ENCODE measurements at regions not wholly inside any gene's neighbourhood (a gene's known extent, or its start where the extent isn't known, plus 50 kb on each side); places are given as distances from the start of the nearest gene placed in this dataset.

DNA sequence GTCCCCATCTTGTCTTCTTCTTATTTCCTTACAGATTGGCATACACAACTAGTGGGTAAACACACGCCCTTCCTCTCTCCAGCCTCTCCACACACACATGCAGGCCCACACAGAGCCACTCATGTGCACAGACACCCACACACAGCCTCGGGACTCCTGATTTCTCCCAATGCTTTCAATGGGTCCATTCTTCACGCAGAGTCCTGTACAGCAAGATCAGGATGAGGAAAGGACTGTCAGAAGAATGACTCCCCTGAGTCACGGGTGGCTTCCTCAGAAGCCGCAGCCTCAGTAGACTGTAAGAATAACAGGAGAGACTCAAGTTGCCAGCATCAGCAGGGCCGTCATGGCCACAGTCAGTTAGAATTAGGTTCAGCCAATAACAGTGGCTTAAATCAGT is 109.1 kb upstream of the GLI2 start:
- ATAC-seq = no peak
- H3K27me3 ChIP-seq (ENCODE audit: insufficient read depth) = no peaks in the 10 kb centered on the region
- H3K4me1 ChIP-seq (ENCODE audit: insufficient read depth) = no peaks in the 10 kb centered on the region
- peaks cover 8% of the 10 kb centered on the region for H3K27me3 Mint-ChIP-seq (ENCODE audit: insufficient read depth, low read depth, poor library complexity)
- no peaks in the 10 kb centered on the region for H3K36me3 ChIP-seq (ENCODE audit: insufficient read depth)
- no peaks in the 10 kb centered on the region for H3K9me3 Mint-ChIP-seq
- no peaks in the 10 kb centered on the region for H3K4me1 Mint-ChIP-seq
- H3K4me2 ChIP-seq = no peak overlapping the region
- no peak overlapping the region for H3K27ac ChIP-seq (ENCODE audit: low read depth)
- TF ChIP-seq, protein P1, sequence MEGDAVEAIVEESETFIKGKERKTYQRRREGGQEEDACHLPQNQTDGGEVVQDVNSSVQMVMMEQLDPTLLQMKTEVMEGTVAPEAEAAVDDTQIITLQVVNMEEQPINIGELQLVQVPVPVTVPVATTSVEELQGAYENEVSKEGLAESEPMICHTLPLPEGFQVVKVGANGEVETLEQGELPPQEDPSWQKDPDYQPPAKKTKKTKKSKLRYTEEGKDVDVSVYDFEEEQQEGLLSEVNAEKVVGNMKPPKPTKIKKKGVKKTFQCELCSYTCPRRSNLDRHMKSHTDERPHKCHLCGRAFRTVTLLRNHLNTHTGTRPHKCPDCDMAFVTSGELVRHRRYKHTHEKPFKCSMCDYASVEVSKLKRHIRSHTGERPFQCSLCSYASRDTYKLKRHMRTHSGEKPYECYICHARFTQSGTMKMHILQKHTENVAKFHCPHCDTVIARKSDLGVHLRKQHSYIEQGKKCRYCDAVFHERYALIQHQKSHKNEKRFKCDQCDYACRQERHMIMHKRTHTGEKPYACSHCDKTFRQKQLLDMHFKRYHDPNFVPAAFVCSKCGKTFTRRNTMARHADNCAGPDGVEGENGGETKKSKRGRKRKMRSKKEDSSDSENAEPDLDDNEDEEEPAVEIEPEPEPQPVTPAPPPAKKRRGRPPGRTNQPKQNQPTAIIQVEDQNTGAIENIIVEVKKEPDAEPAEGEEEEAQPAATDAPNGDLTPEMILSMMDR (conservative IDR thresholded peaks at IDR 0.05; ENCODE audit: low read depth in 2 of 2) = no peak
- no peak for TF ChIP-seq ZNF331 (CRISPR knock-in tag; IDR thresholded peaks at IDR 0.05; ENCODE audit: low read depth)
- TF ChIP-seq STAT1 (IDR thresholded peaks at IDR 0.05; ENCODE audit: unreplicated experiment) = no peak
- TF ChIP-seq, protein P2, sequence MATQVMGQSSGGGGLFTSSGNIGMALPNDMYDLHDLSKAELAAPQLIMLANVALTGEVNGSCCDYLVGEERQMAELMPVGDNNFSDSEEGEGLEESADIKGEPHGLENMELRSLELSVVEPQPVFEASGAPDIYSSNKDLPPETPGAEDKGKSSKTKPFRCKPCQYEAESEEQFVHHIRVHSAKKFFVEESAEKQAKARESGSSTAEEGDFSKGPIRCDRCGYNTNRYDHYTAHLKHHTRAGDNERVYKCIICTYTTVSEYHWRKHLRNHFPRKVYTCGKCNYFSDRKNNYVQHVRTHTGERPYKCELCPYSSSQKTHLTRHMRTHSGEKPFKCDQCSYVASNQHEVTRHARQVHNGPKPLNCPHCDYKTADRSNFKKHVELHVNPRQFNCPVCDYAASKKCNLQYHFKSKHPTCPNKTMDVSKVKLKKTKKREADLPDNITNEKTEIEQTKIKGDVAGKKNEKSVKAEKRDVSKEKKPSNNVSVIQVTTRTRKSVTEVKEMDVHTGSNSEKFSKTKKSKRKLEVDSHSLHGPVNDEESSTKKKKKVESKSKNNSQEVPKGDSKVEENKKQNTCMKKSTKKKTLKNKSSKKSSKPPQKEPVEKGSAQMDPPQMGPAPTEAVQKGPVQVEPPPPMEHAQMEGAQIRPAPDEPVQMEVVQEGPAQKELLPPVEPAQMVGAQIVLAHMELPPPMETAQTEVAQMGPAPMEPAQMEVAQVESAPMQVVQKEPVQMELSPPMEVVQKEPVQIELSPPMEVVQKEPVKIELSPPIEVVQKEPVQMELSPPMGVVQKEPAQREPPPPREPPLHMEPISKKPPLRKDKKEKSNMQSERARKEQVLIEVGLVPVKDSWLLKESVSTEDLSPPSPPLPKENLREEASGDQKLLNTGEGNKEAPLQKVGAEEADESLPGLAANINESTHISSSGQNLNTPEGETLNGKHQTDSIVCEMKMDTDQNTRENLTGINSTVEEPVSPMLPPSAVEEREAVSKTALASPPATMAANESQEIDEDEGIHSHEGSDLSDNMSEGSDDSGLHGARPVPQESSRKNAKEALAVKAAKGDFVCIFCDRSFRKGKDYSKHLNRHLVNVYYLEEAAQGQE (IDR thresholded peaks at IDR 0.05; ENCODE audit: unreplicated experiment) = no peak
- no peak for TF ChIP-seq ZNF114 (CRISPR knock-in tag; IDR thresholded peaks at IDR 0.05)
- TF ChIP-seq, protein P3, sequence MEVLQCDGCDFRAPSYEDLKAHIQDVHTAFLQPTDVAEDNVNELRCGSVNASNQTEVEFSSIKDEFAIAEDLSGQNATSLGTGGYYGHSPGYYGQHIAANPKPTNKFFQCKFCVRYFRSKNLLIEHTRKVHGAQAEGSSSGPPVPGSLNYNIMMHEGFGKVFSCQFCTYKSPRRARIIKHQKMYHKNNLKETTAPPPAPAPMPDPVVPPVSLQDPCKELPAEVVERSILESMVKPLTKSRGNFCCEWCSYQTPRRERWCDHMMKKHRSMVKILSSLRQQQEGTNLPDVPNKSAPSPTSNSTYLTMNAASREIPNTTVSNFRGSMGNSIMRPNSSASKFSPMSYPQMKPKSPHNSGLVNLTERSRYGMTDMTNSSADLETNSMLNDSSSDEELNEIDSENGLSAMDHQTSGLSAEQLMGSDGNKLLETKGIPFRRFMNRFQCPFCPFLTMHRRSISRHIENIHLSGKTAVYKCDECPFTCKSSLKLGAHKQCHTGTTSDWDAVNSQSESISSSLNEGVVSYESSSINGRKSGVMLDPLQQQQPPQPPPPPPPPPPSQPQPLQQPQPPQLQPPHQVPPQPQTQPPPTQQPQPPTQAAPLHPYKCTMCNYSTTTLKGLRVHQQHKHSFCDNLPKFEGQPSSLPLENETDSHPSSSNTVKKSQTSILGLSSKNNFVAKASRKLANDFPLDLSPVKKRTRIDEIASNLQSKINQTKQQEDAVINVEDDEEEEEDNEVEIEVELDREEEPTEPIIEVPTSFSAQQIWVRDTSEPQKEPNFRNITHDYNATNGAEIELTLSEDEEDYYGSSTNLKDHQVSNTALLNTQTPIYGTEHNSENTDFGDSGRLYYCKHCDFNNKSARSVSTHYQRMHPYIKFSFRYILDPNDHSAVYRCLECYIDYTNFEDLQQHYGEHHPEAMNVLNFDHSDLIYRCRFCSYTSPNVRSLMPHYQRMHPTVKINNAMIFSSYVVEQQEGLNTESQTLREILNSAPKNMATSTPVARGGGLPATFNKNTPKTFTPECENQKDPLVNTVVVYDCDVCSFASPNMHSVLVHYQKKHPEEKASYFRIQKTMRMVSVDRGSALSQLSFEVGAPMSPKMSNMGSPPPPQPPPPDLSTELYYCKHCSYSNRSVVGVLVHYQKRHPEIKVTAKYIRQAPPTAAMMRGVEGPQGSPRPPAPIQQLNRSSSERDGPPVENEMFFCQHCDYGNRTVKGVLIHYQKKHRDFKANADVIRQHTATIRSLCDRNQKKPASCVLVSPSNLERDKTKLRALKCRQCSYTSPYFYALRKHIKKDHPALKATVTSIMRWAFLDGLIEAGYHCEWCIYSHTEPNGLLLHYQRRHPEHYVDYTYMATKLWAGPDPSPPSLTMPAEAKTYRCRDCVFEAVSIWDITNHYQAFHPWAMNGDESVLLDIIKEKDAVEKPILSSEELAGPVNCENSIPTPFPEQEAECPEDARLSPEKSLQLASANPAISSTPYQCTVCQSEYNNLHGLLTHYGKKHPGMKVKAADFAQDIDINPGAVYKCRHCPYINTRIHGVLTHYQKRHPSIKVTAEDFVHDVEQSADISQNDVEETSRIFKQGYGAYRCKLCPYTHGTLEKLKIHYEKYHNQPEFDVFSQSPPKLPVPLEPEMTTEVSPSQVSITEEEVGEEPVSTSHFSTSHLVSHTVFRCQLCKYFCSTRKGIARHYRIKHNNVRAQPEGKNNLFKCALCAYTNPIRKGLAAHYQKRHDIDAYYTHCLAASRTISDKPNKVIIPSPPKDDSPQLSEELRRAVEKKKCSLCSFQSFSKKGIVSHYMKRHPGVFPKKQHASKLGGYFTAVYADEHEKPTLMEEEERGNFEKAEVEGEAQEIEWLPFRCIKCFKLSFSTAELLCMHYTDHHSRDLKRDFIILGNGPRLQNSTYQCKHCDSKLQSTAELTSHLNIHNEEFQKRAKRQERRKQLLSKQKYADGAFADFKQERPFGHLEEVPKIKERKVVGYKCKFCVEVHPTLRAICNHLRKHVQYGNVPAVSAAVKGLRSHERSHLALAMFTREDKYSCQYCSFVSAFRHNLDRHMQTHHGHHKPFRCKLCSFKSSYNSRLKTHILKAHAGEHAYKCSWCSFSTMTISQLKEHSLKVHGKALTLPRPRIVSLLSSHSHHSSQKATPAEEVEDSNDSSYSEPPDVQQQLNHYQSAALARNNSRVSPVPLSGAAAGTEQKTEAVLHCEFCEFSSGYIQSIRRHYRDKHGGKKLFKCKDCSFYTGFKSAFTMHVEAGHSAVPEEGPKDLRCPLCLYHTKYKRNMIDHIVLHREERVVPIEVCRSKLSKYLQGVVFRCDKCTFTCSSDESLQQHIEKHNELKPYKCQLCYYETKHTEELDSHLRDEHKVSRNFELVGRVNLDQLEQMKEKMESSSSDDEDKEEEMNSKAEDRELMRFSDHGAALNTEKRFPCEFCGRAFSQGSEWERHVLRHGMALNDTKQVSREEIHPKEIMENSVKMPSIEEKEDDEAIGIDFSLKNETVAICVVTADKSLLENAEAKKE (CRISPR knock-in tag; IDR thresholded peaks at IDR 0.05) = no peak
- no peak for TF ChIP-seq EZH2phosphoT487 (IDR thresholded peaks at IDR 0.05; ENCODE audit: unreplicated experiment)
- TF ChIP-seq, protein P4, sequence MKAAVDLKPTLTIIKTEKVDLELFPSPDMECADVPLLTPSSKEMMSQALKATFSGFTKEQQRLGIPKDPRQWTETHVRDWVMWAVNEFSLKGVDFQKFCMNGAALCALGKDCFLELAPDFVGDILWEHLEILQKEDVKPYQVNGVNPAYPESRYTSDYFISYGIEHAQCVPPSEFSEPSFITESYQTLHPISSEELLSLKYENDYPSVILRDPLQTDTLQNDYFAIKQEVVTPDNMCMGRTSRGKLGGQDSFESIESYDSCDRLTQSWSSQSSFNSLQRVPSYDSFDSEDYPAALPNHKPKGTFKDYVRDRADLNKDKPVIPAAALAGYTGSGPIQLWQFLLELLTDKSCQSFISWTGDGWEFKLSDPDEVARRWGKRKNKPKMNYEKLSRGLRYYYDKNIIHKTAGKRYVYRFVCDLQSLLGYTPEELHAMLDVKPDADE (IDR thresholded peaks at IDR 0.05) = no peak
- H2AFZ ChIP-seq = no peak overlapping the region
- no peak overlapping the region for H3K4me3 Mint-ChIP-seq
- no peaks in the 10 kb centered on the region for H3F3A ChIP-seq (replicated peaks; ENCODE audit: low read depth)
- no peaks in the 10 kb centered on the region for H4K20me1 ChIP-seq (replicated peaks; ENCODE audit: insufficient read depth)
- H3K79me2 ChIP-seq (replicated peaks; ENCODE audit: insufficient read depth) = no peaks in the 10 kb centered on the region
- no peak overlapping the region for H3K4me3 ChIP-seq
- no peaks in the 10 kb centered on the region for H3K36me3 Mint-ChIP-seq (ENCODE audit: low read depth)
- no peak overlapping the region for H3K27ac Mint-ChIP-seq
- no peaks in the 10 kb centered on the region for H3K9me2 ChIP-seq (ENCODE audit: insufficient read depth)
- no peak for DNase-seq (ENCODE audit: low spot score)
